Stomach (tissue), 4 donors: ENCODE measurements at regions not wholly inside any gene's neighbourhood (a gene's known extent, or its start where the extent isn't known, plus 50 kb on each side); places are given as distances from the start of the nearest gene placed in this dataset.

Experiments
- EP300 ChIP-seq: sonication (generic); formaldehyde crosslinking; IDR thresholded peaks from one replicate; pipeline ENCODE4 v1.6.1; 2017; ENCODE audit warnings: antibody characterized with exemption
- TF ChIP-seq, protein P1 (sequence below), 7 experiments: fragments of 450-650 bp in 4 of 7; fragments of 200-600 bp in 3 of 7; sonication (generic) in 3 of 7; IDR thresholded peaks; one replicate each; pipeline ENCODE4 v1.5.1; 2016 to 2019; ENCODE audit warnings: antibody characterized with exemption in 7 of 7, control low read depth in 2 of 7, mild to moderate bottlenecking in 1 of 7

GRCh38 chr15:31440754-31441311 lies 114.2 kb downstream of the KLF13 start:
- TF ChIP-seq, protein P1, sequence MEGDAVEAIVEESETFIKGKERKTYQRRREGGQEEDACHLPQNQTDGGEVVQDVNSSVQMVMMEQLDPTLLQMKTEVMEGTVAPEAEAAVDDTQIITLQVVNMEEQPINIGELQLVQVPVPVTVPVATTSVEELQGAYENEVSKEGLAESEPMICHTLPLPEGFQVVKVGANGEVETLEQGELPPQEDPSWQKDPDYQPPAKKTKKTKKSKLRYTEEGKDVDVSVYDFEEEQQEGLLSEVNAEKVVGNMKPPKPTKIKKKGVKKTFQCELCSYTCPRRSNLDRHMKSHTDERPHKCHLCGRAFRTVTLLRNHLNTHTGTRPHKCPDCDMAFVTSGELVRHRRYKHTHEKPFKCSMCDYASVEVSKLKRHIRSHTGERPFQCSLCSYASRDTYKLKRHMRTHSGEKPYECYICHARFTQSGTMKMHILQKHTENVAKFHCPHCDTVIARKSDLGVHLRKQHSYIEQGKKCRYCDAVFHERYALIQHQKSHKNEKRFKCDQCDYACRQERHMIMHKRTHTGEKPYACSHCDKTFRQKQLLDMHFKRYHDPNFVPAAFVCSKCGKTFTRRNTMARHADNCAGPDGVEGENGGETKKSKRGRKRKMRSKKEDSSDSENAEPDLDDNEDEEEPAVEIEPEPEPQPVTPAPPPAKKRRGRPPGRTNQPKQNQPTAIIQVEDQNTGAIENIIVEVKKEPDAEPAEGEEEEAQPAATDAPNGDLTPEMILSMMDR (IDR thresholded peaks at IDR 0.05): no peak
- no peak for TF ChIP-seq EP300
